Left ventricle myocardium inferior (tissue), 1 donor: ENCODE measurements at regions not wholly inside any gene's neighbourhood (a gene's known extent, or its start where the extent isn't known, plus 50 kb on each side); places are given as distances from the start of the nearest gene placed in this dataset.
"Not testable (repeated sequence)": the region's sequence is repeated elsewhere in the genome, so short reads cannot be mapped to it uniquely, and the experiment has no call there.

Experiments used
- DNase-seq: peaks from one replicate; pipeline ENCODE4 v3.0.0-alpha.2; 2020
- H3K27ac ChIP-seq: fragments of 200-600 bp; replicated peaks from 2 replicates; pipeline ENCODE4 v1.8.0; 2021
- H3K27me3 ChIP-seq: fragments of 200-600 bp; 2 replicates; pipeline ENCODE4 v1.8.0; 2021; ENCODE audit warnings: low read depth
- H3K36me3 ChIP-seq: fragments of 200-600 bp; 2 replicates; pipeline ENCODE4 v1.8.0; 2021
- H3K4me1 ChIP-seq: fragments of 200-600 bp; 2 replicates; pipeline ENCODE4 v1.8.0; 2021
- H3K4me3 ChIP-seq: fragments of 200-600 bp; 2 replicates; pipeline ENCODE4 v1.8.0; 2021; ENCODE audit warnings: mild to moderate bottlenecking, moderate library complexity
- H3K9me3 ChIP-seq: fragments of 200-600 bp; replicated peaks from 2 replicates; pipeline ENCODE4 v1.8.0; 2021
- intact Hi-C: fragments of 100-400 bp; cut with micrococcal nuclease; formaldehyde crosslinking; loops from one replicate; pipeline ENCODE4 v1.11.0; 2022
- TF ChIP-seq, protein P1 (sequence below): fragments of 200-600 bp; IDR thresholded peaks from 2 replicates; pipeline ENCODE4 v1.8.0; 2021; ENCODE audit warnings: antibody characterized with exemption, mild to moderate bottlenecking, borderline replicate concordance
- donor health status: DM: no; HTN: yes; CAD: no; lungs with severe emphysema.

DNA sequence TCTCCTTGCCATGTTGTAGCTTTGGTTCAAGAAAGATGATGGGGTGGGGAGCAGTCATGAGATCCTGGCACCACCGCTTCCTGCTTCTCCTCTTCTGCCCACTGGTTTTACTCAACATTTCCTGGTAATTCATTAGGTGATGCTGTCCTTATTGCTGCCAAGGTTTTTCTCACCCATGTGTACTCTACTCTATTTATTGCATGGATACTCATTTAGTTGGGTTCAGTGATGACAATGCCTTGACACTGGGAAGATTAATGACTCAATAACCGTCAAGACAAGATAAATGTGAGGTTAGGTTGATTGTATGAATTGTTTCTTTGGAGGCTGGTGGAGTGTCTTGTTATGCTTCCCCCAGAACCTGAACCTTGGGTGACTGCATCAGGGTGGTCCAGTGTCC lies 484.2 kb downstream of the SIPA1L2 start:
- no peaks in the 10 kb centered on the region for H3K27me3 ChIP-seq
- TF ChIP-seq, protein P1, sequence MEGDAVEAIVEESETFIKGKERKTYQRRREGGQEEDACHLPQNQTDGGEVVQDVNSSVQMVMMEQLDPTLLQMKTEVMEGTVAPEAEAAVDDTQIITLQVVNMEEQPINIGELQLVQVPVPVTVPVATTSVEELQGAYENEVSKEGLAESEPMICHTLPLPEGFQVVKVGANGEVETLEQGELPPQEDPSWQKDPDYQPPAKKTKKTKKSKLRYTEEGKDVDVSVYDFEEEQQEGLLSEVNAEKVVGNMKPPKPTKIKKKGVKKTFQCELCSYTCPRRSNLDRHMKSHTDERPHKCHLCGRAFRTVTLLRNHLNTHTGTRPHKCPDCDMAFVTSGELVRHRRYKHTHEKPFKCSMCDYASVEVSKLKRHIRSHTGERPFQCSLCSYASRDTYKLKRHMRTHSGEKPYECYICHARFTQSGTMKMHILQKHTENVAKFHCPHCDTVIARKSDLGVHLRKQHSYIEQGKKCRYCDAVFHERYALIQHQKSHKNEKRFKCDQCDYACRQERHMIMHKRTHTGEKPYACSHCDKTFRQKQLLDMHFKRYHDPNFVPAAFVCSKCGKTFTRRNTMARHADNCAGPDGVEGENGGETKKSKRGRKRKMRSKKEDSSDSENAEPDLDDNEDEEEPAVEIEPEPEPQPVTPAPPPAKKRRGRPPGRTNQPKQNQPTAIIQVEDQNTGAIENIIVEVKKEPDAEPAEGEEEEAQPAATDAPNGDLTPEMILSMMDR = no peak
- H3K36me3 ChIP-seq = no peaks in the 10 kb centered on the region
- H3K9me3 ChIP-seq = peaks cover 7% of the 10 kb centered on the region
- H3K27ac ChIP-seq = no peak overlapping the region
- intact Hi-C loops = no loop called here
- no peak for DNase-seq
- H3K4me1 ChIP-seq = peaks cover 12% of the 10 kb centered on the region
- H3K4me3 ChIP-seq = no peak overlapping the region

DNA sequence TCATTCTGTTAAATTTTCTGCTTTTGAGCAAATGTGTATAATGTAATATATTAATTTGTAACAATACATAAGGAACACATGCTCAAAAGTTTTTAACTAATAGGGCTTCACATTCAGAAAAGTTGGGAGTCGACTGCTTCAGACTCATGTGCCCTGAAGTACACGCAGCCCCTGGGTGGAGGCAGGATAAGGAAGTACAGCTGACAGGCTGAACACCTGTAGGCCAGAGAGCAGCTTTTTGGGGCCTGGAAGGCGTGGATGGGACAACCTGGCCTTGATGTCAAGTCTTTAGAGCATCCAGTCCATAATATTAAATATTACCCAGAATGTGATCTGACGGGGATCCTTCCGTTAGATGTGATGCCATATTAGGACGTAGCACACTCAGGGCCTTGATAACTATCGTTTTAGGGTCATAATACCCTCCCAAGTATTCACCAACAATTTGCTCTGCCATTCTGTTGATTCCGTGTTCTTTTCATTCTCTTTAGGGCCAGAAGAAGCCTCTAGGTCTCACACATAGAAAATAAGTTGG lies 485.2 kb downstream of the SIPA1L2 start:
- no peak overlapping the region for H3K27ac ChIP-seq
- intact Hi-C loops = no loop called here

DNA sequence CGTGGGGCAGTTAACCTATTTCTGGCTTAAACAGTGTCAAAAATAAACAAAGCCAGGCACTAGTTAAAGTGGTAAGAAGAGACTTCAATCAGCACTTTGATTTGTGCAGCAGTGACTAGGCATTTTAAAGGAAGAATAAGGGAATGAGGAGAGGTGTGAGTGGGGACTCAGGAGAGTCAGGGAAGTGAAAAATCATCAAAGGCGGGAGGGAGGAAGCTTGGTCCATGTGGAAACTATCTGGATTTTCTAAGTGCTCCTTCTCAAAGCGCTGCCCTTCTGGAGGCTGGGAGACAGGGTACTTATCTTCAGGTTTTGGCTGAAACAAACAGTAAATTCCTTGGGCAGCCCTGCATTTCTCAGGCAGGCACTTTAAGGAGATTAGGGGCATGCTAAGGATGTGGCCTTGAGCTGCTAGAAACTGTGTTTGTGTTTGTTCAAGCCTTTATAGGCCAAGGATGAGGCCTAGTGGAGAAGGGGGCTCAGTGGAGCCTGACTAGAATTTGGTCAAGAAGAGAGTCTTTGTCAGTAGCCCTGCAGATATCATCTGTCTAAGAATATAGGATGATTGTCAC lies 486.5 kb downstream of the SIPA1L2 start:
- Histone ChIP-seq H3K4me3 (no peak overlapping the region), H3K36me3 (no peaks in the 10 kb centered on the region), H3K27ac (peak overlapping the region; percentile 23), H3K9me3 (peaks cover 12% of the 10 kb centered on the region), H3K27me3 (no peaks in the 10 kb centered on the region), H3K4me1 (peaks cover 12% of the 10 kb centered on the region)
- TF ChIP-seq, protein P1 = no peak
- intact Hi-C loops = no loop called here
- DNase-seq = no peak

More for the DNA sequence above, 485.2 kb downstream of the SIPA1L2 start:
- Histone ChIP-seq H3K36me3 (no peaks in the 10 kb centered on the region), H3K9me3 (peaks cover 12% of the 10 kb centered on the region), H3K4me3 (no peak overlapping the region), H3K27me3 (no peaks in the 10 kb centered on the region), H3K4me1 (peaks cover 12% of the 10 kb centered on the region)
- DNase-seq = no peak
- TF ChIP-seq, protein P1 = no peak

DNA sequence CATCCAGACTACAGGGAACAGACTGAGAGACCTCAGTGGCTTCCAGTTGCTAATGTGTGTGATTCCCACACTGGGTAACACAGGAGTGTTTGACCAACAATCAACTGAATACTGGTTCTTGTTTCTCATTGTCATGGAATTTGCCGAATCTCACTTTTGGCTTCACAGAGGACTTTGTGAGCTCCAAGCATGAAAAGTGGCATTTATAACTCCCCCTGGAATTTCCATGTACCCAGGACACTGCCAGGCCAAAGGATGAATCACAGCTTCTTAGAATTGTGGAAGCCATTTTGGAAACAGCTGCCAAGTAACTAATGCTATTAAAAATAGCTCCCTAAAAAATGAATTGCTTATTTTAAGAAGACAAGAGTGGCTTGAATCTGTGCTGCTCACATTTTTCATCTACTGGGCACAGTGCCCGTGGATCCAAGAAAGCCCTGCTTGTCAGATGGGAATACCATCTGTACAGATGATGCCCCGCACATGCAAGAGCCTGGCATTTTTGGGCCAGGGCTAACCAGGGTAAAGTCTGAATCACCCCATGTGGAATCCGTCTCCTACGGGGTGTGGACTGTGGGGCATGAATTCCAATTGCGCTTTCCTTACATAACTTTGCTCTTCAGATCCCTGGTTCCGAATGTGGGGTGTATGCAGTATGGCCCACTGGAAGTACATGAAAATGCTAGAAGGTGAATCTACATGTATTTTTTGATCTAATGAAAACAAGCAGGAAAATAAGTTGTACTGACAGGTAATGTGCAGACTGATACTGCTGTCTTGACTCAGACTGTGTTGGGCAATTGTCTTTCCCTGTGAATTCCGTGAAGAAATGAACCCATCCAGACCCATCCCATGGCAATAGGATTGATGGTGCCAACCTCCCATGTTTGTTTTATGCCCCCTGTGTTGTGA lies 487.3 kb downstream of the SIPA1L2 start:
- Histone ChIP-seq H3K27me3 (no peaks in the 10 kb centered on the region), H3K36me3 (no peaks in the 10 kb centered on the region), H3K27ac (peak overlapping the region; percentile 23), H3K9me3 (peaks cover 12% of the 10 kb centered on the region), H3K4me1 (peaks cover 12% of the 10 kb centered on the region), H3K4me3 (no peak overlapping the region)
- DNase-seq = no peak
- TF ChIP-seq, protein P1 = no peak
- intact Hi-C loops = no loop called here

DNA sequence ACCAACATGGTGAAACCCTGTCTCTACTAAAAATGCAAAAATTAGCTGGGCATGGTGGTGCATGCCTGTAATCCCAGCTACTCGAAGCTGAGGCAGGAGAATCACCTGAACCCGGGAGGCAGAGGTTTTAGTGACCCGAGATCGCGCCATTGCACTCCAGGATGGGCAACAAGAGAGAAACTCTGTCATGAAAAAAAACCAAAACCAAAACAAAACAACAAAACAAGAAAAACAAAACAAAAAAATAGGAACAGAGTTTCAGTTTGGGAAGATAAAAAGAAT lies 488.8 kb downstream of the SIPA1L2 start:
- DNase-seq, intact Hi-C loops, H3K27ac ChIP-seq, H3K27me3 ChIP-seq, H3K36me3 ChIP-seq, H3K4me3 ChIP-seq: not testable (repeated sequence)
- Histone ChIP-seq H3K9me3 (peaks cover 12% of the 10 kb centered on the region), H3K4me1 (peaks cover 12% of the 10 kb centered on the region)
